GM21737 (cell line): ENCODE measurements at regions not wholly inside any gene's neighbourhood (a gene's known extent, or its start where the extent isn't known, plus 50 kb on each side); places are given as distances from the start of the nearest gene placed in this dataset.

Experiments
- ATAC-seq: cut with Tn5 transposase; IDR thresholded peaks from one replicate; pipeline ENCODE4 v1.9.1; 2021; ENCODE audit warnings: mild to moderate bottlenecking, moderate library complexity; ENCODE audit not compliant: unreplicated experiment

GRCh38 chr5:105968981-105969380, 1701.8 kb downstream of the EFNA5 start:
- no peak for ATAC-seq

- ATAC-seq, result no peak
These were observed 1707.0 kb downstream of the EFNA5 start for GRCh38 chr5:105963696-105964255.

DNA sequence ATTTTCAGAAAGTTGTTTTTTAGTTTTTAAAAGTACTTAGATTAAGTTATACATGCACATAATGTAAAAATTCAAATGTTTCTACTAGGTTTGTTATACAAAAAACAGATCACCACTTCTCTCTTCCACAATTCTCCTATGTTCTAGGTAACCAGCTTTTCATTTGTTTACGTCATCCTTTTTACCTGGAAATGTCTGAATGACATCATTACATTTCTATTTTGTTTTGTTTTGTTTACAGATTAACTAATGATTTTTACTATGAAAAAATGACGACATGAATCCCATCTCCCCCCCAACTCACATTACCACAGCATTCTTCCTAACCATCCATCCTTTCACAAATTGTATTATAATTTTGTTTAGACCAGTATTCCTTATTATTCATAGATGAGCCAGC, 1709.2 kb downstream of the EFNA5 start:
- ATAC-seq, result no peak

- ATAC-seq, result no peak
These were observed 1714.1 kb downstream of the EFNA5 start for GRCh38 chr5:105956456-105957196.

- ATAC-seq, result no peak
These were observed 1716.4 kb downstream of the EFNA5 start for GRCh38 chr5:105954341-105954740.

DNA sequence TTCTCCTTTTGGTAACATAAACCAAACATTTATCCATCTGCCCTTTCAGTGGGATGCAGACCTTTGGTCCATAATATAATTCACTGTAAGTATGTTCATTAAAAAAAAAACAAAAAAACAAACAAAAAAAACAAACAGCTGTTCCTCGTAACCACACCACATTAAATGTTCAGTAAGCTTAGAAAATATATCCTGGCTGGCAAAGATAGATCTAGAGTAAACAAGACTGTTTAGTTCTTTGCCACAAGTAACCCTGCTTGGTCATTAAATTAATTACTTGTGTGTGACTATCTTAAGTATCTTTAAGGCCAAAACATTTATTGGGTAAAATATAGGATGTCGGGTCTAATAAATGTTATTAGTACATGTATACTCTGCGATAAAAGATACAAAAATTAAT, 1717.1 kb downstream of the EFNA5 start:
- ATAC-seq, result no peak

GRCh38 chr5:105952875-105953274, 1717.9 kb downstream of the EFNA5 start:
- ATAC-seq, result no peak

DNA sequence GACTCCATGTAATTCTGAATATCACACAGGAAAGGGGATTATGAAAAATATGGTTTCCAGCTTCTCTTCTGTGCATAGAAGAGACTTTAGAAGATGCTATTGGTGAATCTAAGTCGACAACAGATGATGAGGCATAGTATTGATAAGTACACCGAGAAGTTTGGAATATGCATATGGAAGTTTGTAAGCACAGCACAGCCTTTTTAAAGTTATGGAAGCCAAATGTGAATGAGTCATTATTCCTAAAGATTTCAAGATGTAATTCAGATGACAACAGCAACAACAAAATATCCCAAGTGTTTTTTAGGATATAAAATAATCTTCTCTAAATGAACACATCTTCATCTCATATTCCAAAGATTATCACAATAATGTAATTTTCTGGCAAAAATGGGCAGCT, 1723.3 kb downstream of the EFNA5 start:
- ATAC-seq, result no peak

DNA sequence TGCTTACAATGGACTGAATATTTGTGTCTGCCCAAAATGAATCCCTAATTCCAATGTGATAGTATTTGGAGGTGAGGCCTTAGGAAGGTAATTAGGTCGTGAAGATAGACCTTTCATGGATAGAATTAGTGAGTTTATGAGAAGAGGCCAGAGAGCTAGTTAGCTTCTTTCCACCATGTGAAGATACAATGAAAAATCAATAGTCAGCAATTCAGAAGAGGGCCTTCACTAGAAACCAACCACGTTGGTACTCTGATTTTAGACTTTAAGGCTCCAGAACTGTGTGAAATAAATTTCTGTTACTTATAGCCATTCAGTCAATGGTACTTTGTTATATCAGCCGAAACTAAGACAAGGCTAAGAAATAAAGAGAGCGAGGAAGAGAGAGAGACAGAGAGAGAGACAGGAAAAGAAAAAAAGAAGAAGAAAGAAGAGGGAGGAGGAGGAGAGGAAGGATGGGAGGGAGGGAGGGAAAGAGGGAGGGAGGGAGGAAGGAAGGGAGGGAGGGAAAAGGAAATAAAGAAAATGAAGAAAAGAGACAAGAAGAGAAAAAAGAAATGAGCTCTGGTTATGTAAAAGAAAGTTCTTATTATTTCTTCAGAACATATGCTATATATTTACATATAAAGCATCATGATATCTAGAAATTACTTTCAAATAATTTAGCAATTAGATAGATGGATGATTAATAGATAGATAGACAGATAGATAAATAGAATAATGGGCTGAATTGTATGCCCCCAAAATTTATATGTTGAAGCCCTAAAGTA, 1725.3 kb downstream of the EFNA5 start:
- ATAC-seq, result no peak

DNA sequence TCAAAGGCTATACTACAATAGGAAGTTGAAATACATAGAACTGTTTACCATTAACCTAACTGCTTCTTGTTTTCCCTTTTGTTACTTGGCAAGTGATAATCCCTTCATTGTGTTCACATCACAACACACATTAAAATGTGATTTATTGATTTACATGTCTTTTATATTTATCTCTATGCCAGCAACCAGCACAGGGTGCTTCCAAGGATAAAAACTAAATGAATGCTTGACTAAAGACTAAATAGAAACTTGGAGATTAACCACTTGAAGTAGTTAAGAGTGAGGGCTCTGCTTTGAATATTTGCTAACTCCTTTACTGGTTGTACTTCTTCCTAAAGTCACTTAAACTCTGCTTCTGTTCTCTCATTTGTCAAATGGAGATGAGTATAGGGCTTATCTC, 1730.6 kb downstream of the EFNA5 start:
- ATAC-seq, result no peak

- no peak for ATAC-seq
These were observed 1736.6 kb downstream of the EFNA5 start for GRCh38 chr5:105934171-105934570.

DNA sequence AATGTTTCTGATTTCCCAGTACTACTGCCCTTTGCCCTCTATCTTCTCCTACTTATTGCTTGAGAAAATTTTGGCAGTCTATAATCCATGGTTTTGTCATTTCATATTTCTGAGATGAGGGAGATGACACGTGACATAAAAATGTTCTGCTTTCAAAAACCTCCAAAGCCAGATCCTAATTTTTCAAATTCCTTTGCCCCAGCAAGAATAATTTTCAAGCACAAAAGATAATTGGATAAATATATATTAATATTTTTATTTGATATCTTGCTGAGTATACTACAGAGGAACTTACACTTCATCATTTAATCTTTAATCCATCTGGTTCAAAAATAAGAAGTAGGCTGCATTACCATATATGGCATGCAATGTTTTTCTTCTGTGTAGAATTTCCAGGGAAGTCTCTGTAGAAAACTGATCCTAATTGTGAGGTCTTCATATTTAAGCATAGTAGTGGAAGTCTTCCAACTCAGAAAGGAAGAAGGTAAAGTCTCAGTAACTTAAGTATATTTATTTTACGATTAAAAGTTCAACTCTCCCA, 1738.8 kb downstream of the EFNA5 start:
- no peak for ATAC-seq

GRCh38 chr5:105929858-105930257, 1740.9 kb downstream of the EFNA5 start:
- ATAC-seq, result no peak

DNA sequence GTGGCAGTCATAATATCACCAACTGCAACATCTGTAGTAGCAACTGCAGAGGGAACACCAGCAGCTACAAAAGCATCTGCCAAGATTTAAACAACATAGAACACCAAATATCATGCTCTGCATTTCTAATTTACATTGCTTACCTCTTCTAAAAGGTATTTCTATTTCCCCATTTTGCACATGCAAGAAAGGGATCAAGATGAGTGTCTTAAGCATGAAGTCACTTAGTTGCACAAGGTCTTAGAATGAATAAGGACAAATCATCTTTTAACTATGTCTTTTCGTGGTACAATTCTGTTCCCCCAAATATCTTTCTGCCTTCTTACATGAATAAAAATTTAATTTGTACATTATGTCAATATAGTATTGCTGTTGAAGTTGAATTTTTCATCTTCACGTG, 1746.4 kb downstream of the EFNA5 start:
- no peak for ATAC-seq

DNA sequence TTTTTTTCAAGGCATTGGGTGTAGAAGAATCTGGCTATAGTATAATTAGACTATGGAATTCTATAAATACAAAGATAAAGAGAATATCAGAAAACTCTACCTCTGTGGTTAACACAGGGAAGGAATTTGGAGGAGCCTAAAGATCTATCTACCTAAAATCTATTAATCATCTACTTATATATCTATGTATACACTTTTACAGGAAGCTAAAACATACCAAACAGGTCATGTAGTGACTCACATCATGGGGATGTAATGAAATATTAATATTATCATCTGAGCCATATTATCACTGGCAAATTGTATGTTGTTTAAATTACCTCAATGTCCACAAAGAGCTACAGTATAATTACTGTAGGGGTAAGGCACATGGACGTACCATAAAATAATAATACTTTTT, 1748.2 kb downstream of the EFNA5 start:
- no peak for ATAC-seq

DNA sequence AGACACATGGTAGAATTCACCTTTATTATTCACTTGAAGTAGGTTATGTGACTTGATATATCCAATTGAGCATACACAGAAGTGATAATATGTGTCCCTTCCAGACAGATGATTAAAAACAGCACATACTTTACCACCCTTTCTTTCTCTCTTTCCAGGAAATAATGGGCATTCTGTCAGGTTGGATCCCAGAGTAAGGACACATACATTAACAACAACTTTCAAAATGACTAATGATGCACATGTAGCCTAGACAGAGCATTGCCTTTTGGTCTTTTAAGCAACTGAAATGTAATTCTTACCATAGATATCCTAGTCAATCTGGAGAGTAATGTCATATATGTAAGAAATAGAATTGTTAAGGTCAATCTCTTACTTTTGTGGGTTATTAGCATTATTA, 1748.7 kb downstream of the EFNA5 start:
- ATAC-seq, result no peak

DNA sequence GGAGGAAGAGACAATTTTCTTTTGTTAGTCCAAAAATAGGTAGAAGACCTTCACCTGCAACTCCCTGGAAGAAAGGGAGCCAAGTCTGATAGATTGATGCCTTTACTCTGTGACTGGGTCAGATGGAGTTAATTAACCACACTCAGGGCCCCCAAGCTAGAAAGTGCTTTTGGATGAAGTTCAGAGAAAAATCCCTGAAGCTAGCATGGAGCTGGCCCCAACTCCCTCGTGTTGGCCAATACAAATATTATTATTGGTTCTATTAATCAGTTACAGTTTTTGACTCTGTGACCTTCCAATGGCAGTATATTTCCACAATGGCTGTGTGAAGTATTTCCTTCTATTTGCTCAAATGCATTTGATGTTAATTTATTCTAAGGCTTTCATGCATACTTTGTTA, 1753.5 kb downstream of the EFNA5 start:
- ATAC-seq, result no peak

GRCh38 chr5:105907016-105907415, 1763.7 kb downstream of the EFNA5 start:
- ATAC-seq, result no peak

GRCh38 chr5:105905392-105905791, 1765.3 kb downstream of the EFNA5 start:
- ATAC-seq, result no peak

DNA sequence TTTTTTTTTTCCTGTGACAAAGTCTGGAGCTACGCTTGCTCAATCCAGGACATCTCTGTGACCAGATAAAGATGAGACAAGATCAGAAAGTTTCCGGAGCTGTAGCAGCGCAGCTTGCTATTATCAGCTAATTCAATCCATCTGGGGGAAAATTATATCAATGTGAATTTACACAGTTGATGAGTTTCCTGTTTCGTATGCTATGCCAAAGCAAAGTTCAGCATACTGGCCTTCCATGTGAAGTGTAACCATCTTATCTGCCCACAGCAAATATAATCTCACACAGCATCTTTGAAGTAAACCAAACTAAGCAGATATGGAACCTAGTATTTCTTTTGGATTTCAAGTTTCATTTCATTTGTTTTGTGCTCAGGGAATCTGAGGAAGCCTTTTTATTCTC, 1767.7 kb downstream of the EFNA5 start:
- no peak for ATAC-seq

DNA sequence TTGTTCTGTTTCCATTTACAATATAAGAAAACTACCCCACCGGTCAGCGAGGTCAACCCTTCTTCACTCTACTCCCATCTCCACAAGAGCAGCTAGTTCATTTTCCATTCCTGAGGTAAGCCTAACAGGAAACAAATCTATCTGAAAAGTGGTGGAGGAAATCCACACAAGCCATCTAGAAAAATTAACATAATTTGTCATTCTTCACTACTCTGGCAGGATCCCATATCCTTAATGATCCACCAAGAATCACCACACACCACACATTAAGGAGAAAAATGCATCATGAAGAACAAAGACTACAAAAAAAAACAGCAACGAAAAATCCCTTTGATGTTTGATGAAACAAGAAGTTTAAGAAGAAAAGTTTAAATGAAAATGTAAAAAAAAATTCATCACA, 1771.0 kb downstream of the EFNA5 start:
- ATAC-seq, result no peak

- ATAC-seq, result no peak
These were observed 1772.6 kb downstream of the EFNA5 start for GRCh38 chr5:105898183-105898582.
